ENCODE measurements at regions not wholly inside any gene's neighbourhood (a gene's known extent, or its start where the extent isn't known, plus 50 kb on each side); places are given as distances from the start of the nearest gene placed in this dataset.

DNA sequence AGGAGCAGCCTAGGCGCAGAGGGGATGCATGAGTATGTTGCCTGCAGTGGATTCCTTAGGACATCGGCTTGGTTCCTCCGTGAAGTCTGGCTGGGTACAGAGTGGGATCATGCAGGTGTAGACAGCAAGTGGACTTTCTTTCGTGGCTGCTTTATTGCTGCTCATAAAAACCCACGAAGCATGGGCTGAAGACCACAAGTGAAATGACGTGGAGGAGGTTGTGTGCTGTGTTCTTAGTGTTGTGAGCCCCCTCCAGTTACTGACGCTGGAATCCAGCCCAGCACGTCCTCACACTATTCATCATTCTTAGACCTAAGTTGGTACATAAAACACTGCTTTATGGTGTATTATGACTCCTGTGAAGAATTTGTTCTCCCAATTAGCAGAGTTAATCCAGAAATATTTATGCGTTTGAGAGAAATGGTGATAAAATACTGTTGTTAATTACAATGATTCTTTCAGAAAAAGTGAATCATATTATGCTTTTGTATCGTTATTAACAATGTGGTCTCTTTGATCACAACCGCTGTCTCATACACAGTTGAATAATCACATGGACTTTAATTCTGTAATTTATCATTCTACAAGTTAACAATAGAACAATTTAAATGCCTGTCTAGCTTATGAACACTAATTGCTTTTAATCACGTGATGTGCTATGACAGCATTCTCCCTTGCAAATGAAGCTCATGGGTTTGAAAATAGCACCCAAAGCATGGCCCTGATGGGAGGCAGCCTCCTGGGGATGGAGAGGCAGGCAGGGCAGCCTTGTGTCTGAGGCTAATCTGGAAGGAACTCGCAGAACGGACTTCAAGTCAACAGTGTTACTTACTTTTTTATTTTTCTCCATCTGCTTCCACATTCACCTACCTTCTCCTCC is 233.9 kb upstream of the SYNDIG1 start:
- TF ChIP-seq, protein P1, sequence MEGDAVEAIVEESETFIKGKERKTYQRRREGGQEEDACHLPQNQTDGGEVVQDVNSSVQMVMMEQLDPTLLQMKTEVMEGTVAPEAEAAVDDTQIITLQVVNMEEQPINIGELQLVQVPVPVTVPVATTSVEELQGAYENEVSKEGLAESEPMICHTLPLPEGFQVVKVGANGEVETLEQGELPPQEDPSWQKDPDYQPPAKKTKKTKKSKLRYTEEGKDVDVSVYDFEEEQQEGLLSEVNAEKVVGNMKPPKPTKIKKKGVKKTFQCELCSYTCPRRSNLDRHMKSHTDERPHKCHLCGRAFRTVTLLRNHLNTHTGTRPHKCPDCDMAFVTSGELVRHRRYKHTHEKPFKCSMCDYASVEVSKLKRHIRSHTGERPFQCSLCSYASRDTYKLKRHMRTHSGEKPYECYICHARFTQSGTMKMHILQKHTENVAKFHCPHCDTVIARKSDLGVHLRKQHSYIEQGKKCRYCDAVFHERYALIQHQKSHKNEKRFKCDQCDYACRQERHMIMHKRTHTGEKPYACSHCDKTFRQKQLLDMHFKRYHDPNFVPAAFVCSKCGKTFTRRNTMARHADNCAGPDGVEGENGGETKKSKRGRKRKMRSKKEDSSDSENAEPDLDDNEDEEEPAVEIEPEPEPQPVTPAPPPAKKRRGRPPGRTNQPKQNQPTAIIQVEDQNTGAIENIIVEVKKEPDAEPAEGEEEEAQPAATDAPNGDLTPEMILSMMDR (IDR thresholded peaks at IDR 0.05) = no peak

DNA sequence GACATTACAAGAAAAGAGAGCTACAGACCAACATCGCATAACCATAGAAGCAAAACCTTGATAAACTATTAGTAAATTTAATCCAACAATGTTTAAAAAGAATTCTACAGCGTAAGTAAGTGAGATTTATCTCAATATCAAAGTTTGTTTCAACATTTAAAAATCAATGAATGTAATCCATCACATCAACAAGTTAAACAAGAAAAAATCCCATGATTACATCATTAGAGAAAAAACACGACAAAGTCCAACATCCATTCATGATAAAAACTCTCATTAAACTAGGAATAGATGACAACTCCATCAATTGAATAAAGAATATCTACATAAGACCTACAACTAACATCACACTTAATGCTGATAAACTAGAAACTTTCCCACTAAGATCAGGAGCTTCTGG is 239.0 kb upstream of the GGTLC1 start:
- TF ChIP-seq, protein P1 (IDR thresholded peaks at IDR 0.05) = no peak

DNA sequence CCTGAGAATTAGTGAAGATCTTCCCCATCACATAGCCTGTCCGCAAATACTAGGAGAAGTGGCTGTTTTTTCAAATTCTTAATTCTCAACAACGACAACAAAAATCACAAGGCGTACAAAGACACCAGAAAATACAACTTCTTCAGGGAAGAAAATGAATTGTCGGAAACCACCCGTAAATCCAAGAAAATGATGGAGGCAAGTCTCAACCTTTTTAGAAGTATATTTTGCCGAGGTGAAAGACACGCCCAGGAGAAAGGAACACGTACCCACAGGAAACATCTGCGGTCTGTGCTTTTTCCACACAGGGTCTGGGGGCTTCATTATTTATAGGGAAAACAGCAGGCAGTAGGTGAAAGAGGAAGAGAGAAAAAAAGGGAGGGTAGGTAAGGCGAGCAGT is 223.9 kb upstream of the GGTLC1 start:
- TF ChIP-seq, protein P1 (IDR thresholded peaks at IDR 0.05) = no peak

DNA sequence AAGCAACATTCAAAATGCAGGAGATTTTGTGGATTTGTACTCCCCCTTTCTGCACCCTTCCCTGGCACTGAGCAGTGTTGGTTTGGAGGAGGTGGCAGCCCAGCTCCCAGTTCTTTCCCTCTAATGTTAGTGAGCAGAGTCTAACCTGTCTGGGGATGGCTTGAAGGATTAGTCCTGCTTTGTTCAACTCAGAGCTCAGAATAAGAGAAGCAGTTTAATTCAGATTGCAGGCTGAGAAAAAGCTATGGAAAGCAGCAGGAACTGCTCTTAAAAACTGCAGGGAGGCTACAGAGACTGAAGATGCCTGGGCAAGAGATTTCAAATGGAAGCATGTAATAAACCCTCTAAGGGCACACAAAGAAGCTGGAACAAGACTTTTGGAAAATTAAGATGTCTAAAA is 223.4 kb upstream of the GGTLC1 start:
- TF ChIP-seq, protein P1 (IDR thresholded peaks at IDR 0.05) = no peak

DNA sequence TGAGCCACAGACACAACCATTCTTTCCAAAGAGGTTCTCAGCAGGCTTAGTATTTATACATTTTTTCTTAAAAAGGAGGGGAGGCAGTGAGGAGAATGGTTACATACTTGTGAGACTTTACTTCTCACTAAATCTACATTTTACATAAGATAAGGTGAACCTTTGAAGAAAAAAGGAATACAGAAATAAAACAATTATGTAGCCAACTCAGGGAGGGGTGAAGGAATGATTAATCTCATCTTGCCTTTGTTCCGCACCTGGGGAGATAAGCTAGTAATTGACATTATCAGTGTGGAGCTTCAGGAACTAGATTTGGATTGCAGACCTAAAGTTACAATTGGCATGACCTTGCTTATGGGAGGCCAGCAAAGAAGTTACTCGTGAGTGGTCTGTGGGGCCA is 221.8 kb upstream of the GGTLC1 start:
- TF ChIP-seq, protein P1 (IDR thresholded peaks at IDR 0.05) = no peak

DNA sequence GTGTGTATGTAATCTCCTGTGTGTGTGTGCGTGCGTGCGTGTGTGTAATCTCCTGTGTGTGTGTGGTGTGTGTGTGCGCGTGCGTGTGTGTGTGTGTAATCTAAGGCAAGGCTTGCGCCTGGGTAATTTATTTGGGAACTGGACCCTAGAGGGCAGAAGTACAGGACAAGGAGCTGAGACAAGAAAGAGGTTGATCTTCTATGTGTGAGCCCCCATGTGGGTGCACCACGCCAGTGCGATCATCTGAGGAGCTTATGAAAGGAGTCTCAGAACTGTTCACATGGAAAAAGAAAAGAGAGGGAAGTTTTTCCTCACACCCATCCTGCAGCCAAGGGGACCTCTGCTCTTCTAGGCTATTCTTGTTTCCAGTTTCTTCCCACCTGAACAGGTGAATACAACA is 220.1 kb upstream of the GGTLC1 start:
- TF ChIP-seq, protein P1 (IDR thresholded peaks at IDR 0.05) = peak; percentile 16; the same call in 1 of the 2 replicates

DNA sequence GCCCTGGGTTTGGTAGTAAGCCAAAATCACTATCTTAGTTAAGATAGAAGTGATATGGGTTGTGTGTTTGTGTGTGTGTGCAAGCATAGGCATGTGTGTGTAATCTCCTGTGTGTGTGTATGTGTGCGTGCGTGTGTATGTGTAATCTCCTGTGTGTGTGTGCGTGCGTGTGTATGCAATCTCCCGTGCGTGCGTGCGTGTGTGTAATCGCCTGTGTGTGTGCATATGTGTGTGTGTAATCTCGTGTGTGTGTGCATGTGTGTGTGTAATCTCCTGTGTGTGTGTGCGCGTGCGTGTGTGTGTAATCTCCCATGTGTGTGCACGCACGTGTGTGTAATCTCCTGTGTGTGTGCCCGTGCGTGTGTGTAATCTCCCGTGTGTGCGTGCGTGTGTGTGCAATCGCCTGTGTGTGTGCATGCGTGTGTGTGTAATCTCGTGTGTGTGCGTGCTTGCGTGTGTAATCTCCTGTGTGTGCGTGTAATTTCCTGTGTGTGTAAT is 219.3 kb upstream of the GGTLC1 start:
- TF ChIP-seq, protein P1 (IDR thresholded peaks at IDR 0.05) = no peak
